ENCODE measurements at regions not wholly inside any gene's neighbourhood (a gene's known extent, or its start where the extent isn't known, plus 50 kb on each side); places are given as distances from the start of the nearest gene placed in this dataset.

- Histone ChIP-seq H4K5ac (ENCODE audit: low read depth, low read length) (no peak overlapping the region), H2BK5ac (ENCODE audit: low read depth, low read length, poor library complexity, severe bottlenecking) (no peak overlapping the region), H3K9me3 (ENCODE audit: control insufficient read depth, insufficient read depth, low read length) (no peaks in the 10 kb centered on the region), H3K23ac (ENCODE audit: low read depth, low read length) (no peak overlapping the region), H3K27me3 (ENCODE audit: control insufficient read depth, insufficient read depth, low read length) (no peaks in the 10 kb centered on the region), H2AFZ (replicated peaks; ENCODE audit: low read length, poor library complexity) (no peak overlapping the region), H2BK15ac (ENCODE audit: low read depth, low read length) (no peak overlapping the region), H3K4ac (ENCODE audit: low read depth, low read length) (no peak overlapping the region), H3K14ac (replicated peaks; ENCODE audit: low read depth, low read length) (no peak overlapping the region), H2BK120ac (ENCODE audit: low read depth, low read length) (no peak overlapping the region), H4K91ac (ENCODE audit: insufficient read depth, low read depth, low read length) (no peak overlapping the region), H4K8ac (ENCODE audit: low read depth in 2 of 2, low read length in 2 of 2) (no peak overlapping the region), H3K18ac (ENCODE audit: low read depth, low read length) (no peak overlapping the region), H3K9me1 (ENCODE audit: insufficient read depth, low read length) (no peaks in the 10 kb centered on the region), H3K27ac (ENCODE audit: insufficient read depth, low read length) (no peak overlapping the region), H3K4me3 (ENCODE audit: insufficient read depth, low read depth, low read length) (no peak overlapping the region), H3K79me1 (ENCODE audit: low read depth in 1 of 2, low read length in 2 of 2) (no peaks in the 10 kb centered on the region), H3K9ac (ENCODE audit: low read depth, low read length) (no peak overlapping the region), H2AK9ac (replicated peaks; ENCODE audit: low read depth, low read length, poor library complexity) (no peak overlapping the region), H3K56ac (ENCODE audit: extremely low read depth, insufficient read depth, low read length) (no peak overlapping the region), H4K20me1 (ENCODE audit: insufficient read depth, low read length) (no peaks in the 10 kb centered on the region), H3K4me1 (ENCODE audit: control insufficient read depth, insufficient read depth, low read length) (no peaks in the 10 kb centered on the region), H2AK5ac (ENCODE audit: low read depth, low read length) (no peak overlapping the region), H3K36me3 (ENCODE audit: control insufficient read depth, insufficient read depth, low read length) (no peaks in the 10 kb centered on the region), H2BK20ac (ENCODE audit: low read depth, low read length) (no peak overlapping the region), H3K4me2 (ENCODE audit: low read depth, low read length) (no peak overlapping the region)
- CTCF ChIA-PET, result no interaction called here
- dilution Hi-C loops (cut with HindIII; ENCODE audit: low sequenced_read_pairs, unreplicated experiment), result no loop called here
- TF ChIP-seq MAZ (IDR thresholded peaks at IDR 0.05; ENCODE audit: borderline replicate concordance, low read depth, low read length) (no peak), SMC3 (IDR thresholded peaks at IDR 0.05; ENCODE audit: low read depth, low read length) (no peak), ELK1 (IDR thresholded peaks at IDR 0.05; ENCODE audit: borderline replicate concordance, low read depth, low read length) (no peak), FOS (IDR thresholded peaks at IDR 0.05; ENCODE audit: low read depth, low read length) (no peak), RCOR1 (IDR thresholded peaks at IDR 0.05; ENCODE audit: insufficient replicate concordance, low read length) (no peak), MXI1 (IDR thresholded peaks at IDR 0.05; ENCODE audit: borderline replicate concordance, low read depth, low read length) (no peak), CEBPB (IDR thresholded peaks at IDR 0.05; ENCODE audit: low read depth, low read length) (no peak), RFX5 (IDR thresholded peaks at IDR 0.05; ENCODE audit: low read depth, low read length) (no peak), MAFK (IDR thresholded peaks at IDR 0.05; ENCODE audit: low read depth, low read length) (no peak), POLR2A (IDR thresholded peaks at IDR 0.05; ENCODE audit: low read depth, low read length) (no peak), CTCF (conservative IDR thresholded peaks at IDR 0.05; ENCODE audit: low read depth, low read length) (no peak), BHLHE40 (IDR thresholded peaks at IDR 0.05; ENCODE audit: low read depth, low read length) (no peak)
- BruUV-seq (replicated peaks), result no TSS peak
- ATAC-seq (ENCODE audit: low read depth) (no peak), DNase-seq (no peak)
- POLR2A ChIA-PET (ENCODE audit: unreplicated experiment), result no interaction called here
- no CpG with 5 or more reads among the region's 1 CpG for WGBS, 2 experiments (ENCODE audit: extremely low coverage in 2 of 2, insufficient read length in 1 of 2)
- in situ Hi-C loops (cut with MboI; ENCODE audit: low sequenced_read_pairs), result no loop called here
- intact Hi-C loops (cut with micrococcal nuclease), result no loop called here
Measured at GRCh38 chr3:16740515-16740914, 135.3 kb upstream of the DAZL start.

All from IMR-90 (cell line).